ENCODE measurements at regions not wholly inside any gene's neighbourhood (a gene's known extent, or its start where the extent isn't known, plus 50 kb on each side); places are given as distances from the start of the nearest gene placed in this dataset.
"Not testable (repeated sequence)": the region's sequence is repeated elsewhere in the genome, so short reads cannot be mapped to it uniquely, and the experiment has no call there.

DNA sequence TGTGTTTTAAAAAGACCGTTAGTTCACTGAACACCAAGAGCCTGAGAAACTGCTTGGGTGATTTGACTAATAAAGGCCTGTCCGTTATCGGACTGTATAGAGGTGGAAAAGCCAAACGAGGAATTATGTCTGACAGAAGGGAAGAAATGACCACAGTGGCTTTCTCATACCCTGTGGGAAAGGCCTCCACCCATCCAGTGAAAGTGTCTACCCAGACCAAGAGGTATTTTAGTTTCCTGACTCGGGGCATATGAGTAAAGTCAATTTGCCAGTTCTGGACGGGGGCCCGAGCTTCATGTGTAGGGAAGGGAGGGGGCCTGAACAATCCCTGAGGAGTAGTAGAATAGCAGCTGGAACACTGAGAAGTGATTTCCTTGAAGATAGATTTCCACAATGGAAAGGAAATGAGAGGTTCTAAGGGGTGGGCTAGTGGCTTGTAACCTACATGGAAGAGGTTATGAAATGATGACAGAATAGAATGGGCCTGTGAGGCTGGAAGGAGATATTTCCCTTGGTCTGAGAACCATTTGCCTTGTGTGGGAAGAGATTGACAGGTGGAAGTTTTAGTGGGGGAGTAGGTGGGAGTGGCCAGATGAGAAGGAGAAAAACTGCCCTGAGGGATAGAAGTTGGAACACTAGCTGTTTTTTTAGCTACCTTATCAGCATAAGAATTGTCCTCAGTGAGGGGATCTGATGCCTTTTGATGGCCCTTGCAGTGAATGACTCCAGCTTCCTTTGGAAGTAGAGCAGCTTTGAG is 106.4 kb upstream of the PPM1J start:
- not testable (repeated sequence) for TF ChIP-seq CREB5 (CRISPR knock-in tag; IDR thresholded peaks at IDR 0.05; ENCODE audit: low read depth); TOX (CRISPR knock-in tag; IDR thresholded peaks at IDR 0.05; ENCODE audit: borderline replicate concordance); ZFP30 (CRISPR knock-in tag; IDR thresholded peaks at IDR 0.05)
